BE2C (cell line): ENCODE measurements at regions not wholly inside any gene's neighbourhood (a gene's known extent, or its start where the extent isn't known, plus 50 kb on each side); places are given as distances from the start of the nearest gene placed in this dataset.

ENCODE experiments used
- DNase-seq: peaks from one replicate; pipeline ENCODE4 v3.0.0-alpha.2; 2020
- H3K27me3 ChIP-seq: fragments of 250-450 bp; sonication (Bioruptor Pico); 2 replicates; pipeline ENCODE4 v1.5.1; 2020; ENCODE audit warnings: mild to moderate bottlenecking
- H3K36me3 ChIP-seq: fragments of 250-450 bp; sonication (Bioruptor Pico); 2 replicates; pipeline ENCODE4 v1.5.1; 2020; ENCODE audit warnings: mild to moderate bottlenecking
- H3K4me1 ChIP-seq: fragments of 250-450 bp; sonication (Bioruptor Pico); 2 replicates; pipeline ENCODE4 v1.5.1; 2020
- H3K4me3 ChIP-seq: 2 replicates; pipeline ENCODE4 v1.5.1; 2011; ENCODE audit warnings: low read depth, low read length
- H3K9me3 ChIP-seq: fragments of 250-450 bp; sonication (Bioruptor Pico); 2 replicates; pipeline ENCODE4 v1.5.1; 2020
- CTCF ChIP-seq: IDR thresholded peaks from 2 replicates; pipeline ENCODE4 v1.5.1; 2012; ENCODE audit warnings: mild to moderate bottlenecking, low read depth, low read length

- no peaks in the 10 kb centered on the region for H3K27me3 ChIP-seq
- H3K4me1 ChIP-seq, result no peaks in the 10 kb centered on the region
- no peak overlapping the region for H3K4me3 ChIP-seq
- TF ChIP-seq CTCF, result no peak
- no peaks in the 10 kb centered on the region for H3K36me3 ChIP-seq
- no peak for DNase-seq
- H3K9me3 ChIP-seq, result no peaks in the 10 kb centered on the region
Measured at GRCh38 chr12:116384691-116385485, 107.4 kb upstream of the MED13L start.

DNA sequence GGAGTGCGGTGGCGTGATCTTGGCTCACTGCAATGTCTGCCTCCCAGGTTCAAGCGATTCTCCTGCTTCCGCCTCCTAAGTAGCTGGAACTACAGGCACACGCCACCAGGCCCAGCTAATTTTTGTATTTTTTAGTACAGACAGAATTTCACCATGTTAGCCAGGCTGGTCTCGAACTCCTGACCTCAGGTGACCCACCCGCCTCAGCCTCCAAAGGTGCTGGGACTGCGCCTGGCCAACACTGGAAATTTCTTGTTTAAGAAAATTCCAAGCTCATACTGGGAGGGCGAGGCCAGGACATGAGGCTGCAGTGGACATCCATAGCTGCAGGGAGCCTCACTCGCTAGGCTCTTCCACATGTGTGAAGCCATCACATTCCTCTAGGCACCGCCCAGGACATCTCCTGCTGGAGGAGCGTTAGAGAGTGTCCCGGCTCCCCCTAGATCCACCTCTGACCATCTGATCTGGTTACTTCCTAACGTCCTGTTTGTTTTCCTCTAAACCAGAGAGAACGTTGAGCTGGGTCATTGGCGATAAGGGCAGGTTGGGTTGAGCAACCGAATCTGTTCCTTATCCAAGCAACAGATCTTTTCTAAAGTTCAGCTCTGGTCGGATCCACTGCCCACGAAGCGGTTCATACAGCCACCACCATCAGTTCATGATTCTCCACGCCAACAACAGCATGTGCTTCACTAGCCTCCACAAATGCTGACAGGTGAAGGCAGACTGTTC lies 108.2 kb upstream of the MED13L start:
- H3K27me3 ChIP-seq, result no peaks in the 10 kb centered on the region
- no peaks in the 10 kb centered on the region for H3K4me1 ChIP-seq
- no peak for DNase-seq
- H3K4me3 ChIP-seq, result no peak overlapping the region
- H3K36me3 ChIP-seq, result no peaks in the 10 kb centered on the region
- no peak for TF ChIP-seq CTCF
- no peaks in the 10 kb centered on the region for H3K9me3 ChIP-seq

DNA sequence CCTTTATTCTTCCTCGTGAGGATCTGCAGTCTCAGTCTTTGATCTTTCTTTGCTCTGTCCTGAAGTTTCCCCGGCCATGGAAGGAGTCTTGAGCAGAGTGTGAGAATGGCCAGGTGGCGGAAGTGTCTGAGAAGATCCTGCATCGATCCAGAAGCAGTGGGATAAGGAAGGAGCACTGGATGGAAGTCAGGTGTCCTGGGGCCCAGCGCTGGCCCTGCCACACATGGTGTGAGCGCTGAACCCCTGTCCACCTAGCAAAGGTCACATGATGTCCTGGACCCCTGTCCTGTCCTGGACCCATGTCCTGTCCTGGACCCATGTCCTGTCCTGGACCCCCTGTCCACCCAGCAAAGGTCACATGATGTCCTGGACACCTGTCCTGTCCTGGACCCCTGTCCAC lies 111.8 kb upstream of the MED13L start:
- Histone ChIP-seq H3K4me3 (no peak overlapping the region), H3K9me3 (no peaks in the 10 kb centered on the region), H3K27me3 (no peaks in the 10 kb centered on the region), H3K36me3 (no peaks in the 10 kb centered on the region), H3K4me1 (no peaks in the 10 kb centered on the region)
- TF ChIP-seq CTCF, result no peak
- no peak for DNase-seq

DNA sequence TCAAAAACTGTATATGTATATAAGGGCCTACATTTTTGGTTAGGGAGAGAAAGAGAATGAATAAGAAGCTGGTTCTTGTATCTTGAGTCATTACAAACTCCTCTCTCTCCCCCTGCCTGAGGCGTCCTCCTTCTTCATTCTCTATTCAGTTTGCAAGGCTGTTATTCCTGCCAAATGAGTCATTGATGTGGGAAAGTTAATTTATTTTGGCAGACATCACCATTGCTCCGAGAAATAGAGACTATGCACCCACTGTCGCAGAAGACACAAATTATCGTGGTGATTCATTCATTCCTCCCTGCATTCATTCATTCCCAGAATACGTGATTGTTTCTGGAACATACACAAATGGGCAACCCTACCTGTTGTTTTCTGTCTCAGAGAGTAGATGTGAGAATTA lies 112.5 kb upstream of the MED13L start:
- H3K36me3 ChIP-seq, result no peaks in the 10 kb centered on the region
- no peak for TF ChIP-seq CTCF
- DNase-seq, result no peak
- H3K4me3 ChIP-seq, result no peak overlapping the region
- H3K4me1 ChIP-seq, result no peaks in the 10 kb centered on the region
- H3K27me3 ChIP-seq, result no peaks in the 10 kb centered on the region
- no peaks in the 10 kb centered on the region for H3K9me3 ChIP-seq

- Histone ChIP-seq H3K36me3 (no peaks in the 10 kb centered on the region), H3K27me3 (no peaks in the 10 kb centered on the region), H3K4me1 (no peaks in the 10 kb centered on the region), H3K4me3 (no peak overlapping the region), H3K9me3 (no peaks in the 10 kb centered on the region)
- no peak for DNase-seq
- no peak for TF ChIP-seq CTCF
Measured at GRCh38 chr12:116390401-116391335, 113.2 kb upstream of the MED13L start.
